ENCODE measurements at regions not wholly inside any gene's neighbourhood (a gene's known extent, or its start where the extent isn't known, plus 50 kb on each side); places are given as distances from the start of the nearest gene placed in this dataset.

- DNase-seq (ENCODE audit: low read depth): no peak
Observed at GRCh38 chr3:36269274-36269673, 111.0 kb upstream of the STAC start.

- no peak for DNase-seq (ENCODE audit: low read depth)
Observed at GRCh38 chr3:36282766-36283165, 97.5 kb upstream of the STAC start.

- no peak for DNase-seq (ENCODE audit: low read depth)
Observed at GRCh38 chr3:36295296-36295695, 85.0 kb upstream of the STAC start.

- no peak for DNase-seq (ENCODE audit: low read depth)
Observed at GRCh38 chr3:36297195-36297594, 83.1 kb upstream of the STAC start.

GRCh38 chr3:36298188-36298587 lies 82.1 kb upstream of the STAC start:
- DNase-seq (ENCODE audit: low read depth): no peak

- no peak for DNase-seq (ENCODE audit: low read depth)
Observed at GRCh38 chr3:36302158-36302509, 78.2 kb upstream of the STAC start.

GRCh38 chr3:36302626-36303025 lies 77.7 kb upstream of the STAC start:
- DNase-seq (ENCODE audit: low read depth): no peak

- no peak for DNase-seq (ENCODE audit: low read depth)
Observed at GRCh38 chr3:36303286-36303685, 77.0 kb upstream of the STAC start.

GRCh38 chr3:36305929-36306520 lies 74.3 kb upstream of the STAC start:
- DNase-seq (ENCODE audit: low read depth): no peak

GRCh38 chr3:36309092-36309491 lies 71.2 kb upstream of the STAC start:
- no peak for DNase-seq (ENCODE audit: low read depth)

- no peak for DNase-seq (ENCODE audit: low read depth)
Observed at GRCh38 chr3:36312351-36312750, 68.0 kb upstream of the STAC start.

- no peak for DNase-seq (ENCODE audit: low read depth)
Observed at GRCh38 chr3:36317915-36318314, 62.4 kb upstream of the STAC start.

- no peak for DNase-seq (ENCODE audit: low read depth)
Observed at GRCh38 chr3:36318621-36319200, 61.6 kb upstream of the STAC start.

GRCh38 chr3:36319680-36320079 lies 60.6 kb upstream of the STAC start:
- no peak for DNase-seq (ENCODE audit: low read depth)

Measured in GM04503 (cell line).